HG02870 (cell line): ENCODE measurements at regions not wholly inside any gene's neighbourhood (a gene's known extent, or its start where the extent isn't known, plus 50 kb on each side); places are given as distances from the start of the nearest gene placed in this dataset.

Experiments
- ATAC-seq: cut with Tn5 transposase; IDR thresholded peaks from one replicate; pipeline ENCODE4 v1.9.1; 2021; ENCODE audit warnings: mild to moderate bottlenecking, moderate library complexity; ENCODE audit not compliant: unreplicated experiment

DNA sequence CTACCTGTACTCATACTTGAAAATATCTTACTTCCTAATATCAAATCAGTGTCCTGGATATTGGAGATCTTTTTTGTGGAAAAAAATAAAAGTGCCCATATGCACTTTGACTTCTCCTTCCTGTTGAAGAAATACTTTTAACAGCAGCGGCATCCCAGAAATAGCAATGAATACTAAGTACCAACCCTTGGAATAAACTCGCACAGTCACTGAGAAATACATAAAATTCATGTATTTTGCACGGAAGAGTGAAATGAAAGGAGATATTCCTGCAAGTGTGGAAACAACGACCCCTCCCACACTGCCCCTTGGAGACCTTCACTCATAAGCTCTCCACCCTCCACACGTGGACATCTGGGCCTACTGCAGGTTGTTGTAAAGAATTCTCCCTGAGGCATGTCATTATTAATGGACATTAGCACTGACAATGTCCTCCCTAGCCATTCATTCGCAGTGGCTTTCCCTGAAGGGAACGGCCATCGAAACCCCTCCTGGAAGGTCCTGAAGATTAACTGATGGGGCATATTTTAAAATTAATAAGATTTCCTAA, 407.6 kb upstream of the PFKP start:
- ATAC-seq, result no peak

DNA sequence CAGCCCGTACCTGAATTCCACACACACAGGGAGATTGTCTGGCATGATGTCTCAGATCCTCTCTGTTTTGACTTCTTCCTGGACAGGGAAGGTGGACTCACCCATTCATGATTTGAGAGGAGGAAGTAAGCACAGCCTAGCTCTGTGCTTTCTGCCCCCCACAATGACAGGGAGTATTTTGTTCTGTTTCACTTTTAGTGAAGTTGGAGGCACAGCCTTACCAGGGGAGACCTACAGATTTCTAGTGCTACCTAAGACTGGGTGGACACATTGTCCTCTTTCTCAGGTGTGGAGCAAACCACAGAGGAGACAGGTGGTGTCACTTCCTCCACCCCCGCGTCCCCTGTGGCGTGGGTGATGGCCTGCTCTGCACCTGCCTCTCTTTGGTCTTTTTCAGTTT, 408.6 kb upstream of the PFKP start:
- no peak for ATAC-seq

DNA sequence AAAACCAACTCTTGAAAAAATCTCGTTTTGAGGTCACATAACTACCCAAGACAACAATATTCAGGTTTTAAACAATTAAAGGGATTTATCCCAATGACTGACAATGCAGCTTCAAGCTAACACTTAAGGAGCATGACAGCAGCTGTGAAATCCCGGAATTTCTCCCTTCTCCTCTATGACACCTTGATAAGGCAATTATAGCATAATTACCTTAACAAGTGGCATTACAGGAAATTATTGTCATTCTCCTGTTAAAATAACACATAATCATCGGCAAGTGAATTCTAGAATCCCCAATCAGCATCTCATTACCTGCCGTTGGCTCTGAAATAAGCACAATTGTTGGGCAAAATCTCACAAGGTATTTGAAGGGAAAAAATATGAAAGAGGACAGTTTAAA, 417.0 kb upstream of the PFKP start:
- ATAC-seq, result no peak

DNA sequence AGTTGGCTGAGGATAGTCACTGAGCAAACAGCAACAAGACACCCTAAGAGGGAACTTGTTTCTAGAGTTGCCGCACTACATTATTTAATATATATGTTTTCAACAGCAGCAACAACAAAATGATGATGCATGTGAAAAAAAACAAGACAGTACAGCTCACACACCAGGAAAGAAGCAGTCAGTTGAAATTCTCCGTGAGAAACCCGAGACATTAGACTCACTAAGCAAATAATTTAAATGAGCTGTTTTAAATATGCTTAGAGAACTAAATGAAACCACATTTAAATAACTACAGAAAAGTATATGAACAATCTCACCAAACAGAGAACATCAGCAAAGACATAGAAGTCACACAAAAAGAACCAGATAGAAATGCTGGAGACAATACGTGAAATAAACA, 426.3 kb upstream of the PFKP start:
- no peak for ATAC-seq

DNA sequence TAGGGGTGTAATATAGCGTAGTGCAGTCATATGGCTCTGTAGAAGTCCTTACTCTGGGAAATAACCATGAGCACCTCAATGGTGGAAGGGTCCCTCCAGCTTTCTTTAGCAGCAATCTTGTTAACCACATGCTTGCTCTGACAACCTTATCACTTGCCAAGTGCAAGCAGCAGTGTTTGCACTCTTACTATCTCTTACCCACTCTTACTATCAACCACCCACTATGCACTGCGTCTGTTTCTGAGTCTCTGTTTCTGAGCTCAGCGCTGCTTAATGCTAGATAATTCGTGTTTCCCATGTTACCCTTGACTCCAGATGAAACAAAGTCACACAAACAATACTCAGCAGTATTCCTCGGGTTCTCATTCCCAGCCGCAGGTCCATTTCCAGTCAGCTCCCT, 433.7 kb upstream of the PFKP start:
- ATAC-seq, result no peak

DNA sequence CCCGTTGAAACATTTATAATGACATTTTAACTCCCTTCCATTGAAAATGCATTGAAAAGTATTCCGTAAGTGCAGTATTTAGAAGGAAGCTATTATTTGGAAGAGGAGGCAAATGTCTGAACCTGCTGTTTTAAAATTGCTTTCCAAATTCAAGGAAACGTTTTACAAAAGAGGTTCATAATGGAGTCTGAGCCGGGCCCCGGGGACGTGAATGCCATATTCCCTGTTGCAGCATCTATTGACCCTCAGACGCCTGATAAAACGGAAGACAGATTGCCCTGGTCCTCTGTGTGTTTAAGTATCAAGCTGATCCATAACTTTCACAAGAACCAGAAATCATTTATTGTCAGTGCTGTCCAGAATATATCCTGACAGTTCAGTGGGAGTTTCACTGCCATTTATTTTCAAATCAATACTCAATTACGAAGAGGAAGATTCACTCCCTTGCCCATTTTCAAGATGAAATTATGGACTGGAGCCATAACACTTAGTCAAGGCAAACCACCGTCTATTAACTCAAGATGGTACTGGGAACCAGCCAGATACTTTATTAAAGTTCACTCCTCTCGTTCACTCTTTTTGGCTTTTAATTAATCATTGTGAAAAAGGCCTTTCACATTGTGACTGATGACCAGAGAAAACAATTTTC, 435.7 kb upstream of the PFKP start:
- ATAC-seq, result no peak

DNA sequence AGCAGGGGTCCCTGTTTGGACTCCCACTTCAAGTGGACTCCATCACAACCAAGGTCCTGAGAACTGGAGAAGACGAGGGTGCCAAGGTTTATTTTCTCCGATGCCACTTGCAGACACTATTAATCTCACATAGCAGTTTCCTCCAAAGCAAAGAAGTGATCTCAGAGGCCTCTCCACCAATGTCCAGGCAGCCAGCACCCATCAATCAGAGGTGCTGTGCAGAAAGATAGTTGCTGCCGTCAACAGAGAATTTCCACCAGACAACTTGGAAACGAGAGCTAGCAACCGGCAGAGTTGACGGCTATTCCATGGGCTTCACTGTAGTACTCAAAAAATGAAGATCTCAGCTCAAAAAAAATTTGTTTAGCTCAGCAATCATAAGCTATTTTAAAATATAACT, 438.6 kb upstream of the PFKP start:
- ATAC-seq, result no peak

DNA sequence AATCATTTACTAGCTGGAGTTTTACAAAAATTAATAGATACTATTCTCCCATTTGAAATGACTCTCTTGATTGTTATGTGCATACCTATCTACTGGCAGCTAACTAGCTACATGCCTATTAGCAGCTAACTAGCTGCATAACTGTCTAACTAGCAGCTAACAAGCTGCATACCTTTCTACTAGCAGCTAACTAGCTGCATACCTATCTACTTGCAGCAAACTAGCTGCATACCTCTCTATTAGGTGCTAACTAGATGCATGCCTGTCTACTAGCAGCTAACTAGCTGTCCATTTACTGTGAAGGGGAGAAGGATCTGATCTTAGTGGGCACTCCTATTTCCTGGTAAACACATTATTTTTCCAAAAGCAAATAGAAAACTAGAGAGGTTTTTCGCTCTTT, 439.4 kb upstream of the PFKP start:
- no peak for ATAC-seq

DNA sequence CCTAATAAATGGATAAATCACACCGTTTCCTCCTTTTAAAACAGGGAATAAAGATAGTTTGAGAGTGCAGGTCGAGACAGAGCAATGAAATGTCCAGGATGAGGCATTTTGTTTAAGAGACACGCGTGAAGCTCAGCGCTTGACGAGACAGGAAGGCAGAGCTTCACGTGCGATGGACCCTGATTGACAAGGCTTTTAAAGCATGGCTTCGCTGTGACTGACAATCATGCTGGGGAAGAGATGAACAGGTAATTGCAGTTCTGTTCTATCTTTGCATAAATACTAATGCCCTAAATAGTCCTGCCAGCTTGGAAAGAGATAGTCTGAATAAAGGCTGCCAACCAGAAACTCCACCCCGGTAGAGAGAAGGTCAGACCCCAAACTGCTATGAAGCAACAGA, 442.3 kb upstream of the PFKP start:
- ATAC-seq, result no peak

DNA sequence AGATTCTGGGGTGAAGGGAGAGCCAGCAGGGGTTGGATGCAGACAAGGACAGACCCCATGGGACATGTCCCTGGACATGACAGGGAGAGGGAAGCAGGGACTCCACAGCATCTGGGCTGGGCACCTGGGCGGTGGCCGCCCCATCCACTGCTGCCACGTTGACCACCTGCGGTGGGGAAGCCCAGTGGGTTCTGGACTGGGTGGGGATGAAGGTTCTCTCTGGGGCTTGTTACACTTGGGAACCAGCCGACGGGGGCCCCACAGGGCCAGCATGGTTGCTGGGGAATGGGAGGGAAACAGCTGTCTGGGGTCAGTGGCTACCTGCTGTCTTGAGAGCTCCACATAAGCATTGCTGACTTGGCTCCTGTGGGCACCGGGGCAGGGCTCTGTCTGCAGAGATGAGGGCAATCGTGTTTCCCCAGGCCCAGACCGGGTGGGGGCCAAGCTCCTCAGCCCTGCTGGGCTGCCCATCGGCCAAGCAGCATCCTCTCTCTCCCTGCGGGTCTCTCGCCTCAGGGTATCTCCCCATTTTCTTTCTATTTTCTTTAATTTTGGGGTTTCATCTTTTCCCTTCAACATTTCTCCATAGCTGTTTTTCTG, 443.6 kb upstream of the PFKP start:
- no peak for ATAC-seq

DNA sequence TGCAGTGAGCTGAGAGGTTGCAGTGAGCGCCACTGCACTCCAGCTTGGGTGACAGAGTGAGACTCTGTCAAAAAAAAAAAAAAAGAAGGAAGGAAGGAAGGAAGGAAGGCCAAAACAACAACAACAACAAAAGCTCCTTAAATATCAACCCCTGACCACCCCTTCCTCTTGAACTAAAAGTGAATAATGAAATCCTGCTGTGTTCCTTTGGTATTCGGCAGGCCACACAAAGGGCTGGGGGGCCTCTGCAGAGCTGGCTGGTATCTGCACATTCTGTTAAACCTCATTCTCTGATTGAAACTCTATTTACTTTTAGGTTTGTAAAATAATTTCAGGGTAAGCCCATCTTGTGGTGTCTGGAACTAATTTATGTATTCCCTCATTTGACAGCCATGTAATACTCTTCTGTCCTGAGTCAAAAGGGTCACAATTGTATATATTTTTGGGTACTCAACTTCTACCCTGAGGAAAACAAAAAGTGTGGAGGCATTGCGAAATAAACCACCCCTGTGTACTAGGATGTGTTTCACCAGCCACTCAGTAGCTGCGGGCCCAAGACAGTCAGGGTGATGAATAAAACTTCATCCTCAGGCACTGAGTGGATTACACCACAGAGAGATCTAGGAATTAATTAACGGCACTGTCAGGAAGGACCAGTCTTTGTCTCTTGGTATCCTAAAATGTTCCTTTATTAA, 446.4 kb upstream of the PFKP start:
- ATAC-seq, result no peak

DNA sequence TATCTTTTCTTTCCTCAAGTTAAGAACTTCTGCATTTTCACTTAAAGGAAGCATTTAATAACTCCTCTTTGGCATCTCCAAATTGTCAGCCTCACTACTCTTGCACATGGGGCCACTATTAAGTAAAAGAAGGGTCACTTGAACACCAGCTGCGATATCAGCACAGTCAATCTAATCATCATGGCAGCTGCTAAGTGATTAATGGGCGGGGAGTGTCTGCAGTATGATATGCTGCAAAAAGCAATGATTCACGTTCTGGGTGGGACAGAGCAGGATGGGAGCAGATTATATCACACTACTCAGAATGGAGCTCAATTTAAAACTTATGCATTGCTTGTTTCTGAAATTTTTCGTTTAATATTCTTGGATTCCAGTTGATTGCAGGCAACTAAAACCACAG, 447.4 kb upstream of the PFKP start:
- ATAC-seq, result no peak

DNA sequence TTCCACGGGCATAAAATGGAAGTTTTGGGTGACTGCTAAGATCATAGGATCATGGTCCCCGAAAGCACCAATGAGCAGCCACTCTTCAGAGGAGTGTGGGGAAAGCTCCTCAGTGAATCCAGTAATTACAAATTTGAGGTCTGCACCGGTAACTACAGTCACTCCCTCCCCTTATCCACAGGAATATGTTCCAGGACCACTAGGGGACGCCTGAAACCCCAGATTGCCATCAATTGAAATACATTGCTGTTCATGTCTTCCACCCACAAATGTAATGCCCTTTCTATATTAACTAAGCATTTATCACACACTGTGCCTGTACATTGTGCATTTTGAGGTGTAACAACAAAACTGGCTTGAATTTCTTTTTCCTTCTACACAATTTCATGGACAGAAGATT, 447.9 kb upstream of the PFKP start:
- no peak for ATAC-seq

DNA sequence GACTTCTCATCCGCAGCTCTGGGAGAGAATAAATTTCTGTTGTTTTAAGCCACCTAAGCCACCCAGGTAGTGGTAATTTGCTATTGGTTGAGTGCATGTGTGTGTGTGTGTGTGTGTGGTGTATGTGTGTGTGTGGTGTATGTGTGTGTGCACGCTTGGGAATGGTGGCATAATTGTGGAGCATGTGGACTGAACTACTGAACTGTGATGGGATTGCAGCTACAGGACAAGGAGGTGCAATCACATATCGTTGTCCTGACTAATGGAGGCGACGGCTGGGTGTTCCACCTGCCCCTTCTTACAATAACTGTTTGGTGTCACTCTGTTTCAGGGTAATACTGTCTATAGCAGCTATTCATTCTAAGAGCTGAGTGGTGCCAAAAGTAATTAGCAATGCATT, 448.7 kb upstream of the PFKP start:
- no peak for ATAC-seq

DNA sequence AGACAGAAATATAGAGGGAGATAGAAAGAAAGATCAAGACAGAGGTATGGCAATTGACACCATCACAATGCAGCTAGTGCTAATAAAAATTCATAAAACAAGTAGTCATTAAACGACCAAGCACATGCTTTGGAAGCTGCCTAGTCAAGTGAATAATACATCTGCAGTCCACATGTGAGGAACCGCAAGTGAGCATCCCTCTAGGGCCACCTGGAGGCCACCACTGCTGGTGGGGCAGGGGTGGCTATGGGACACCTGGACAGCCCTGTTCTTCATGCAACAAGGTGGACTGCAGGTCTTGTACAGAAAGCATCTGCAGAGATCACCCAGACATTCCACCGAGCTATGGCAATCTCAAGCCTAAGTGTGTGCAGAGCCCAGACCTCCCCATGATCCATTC, 451.1 kb upstream of the PFKP start:
- no peak for ATAC-seq

DNA sequence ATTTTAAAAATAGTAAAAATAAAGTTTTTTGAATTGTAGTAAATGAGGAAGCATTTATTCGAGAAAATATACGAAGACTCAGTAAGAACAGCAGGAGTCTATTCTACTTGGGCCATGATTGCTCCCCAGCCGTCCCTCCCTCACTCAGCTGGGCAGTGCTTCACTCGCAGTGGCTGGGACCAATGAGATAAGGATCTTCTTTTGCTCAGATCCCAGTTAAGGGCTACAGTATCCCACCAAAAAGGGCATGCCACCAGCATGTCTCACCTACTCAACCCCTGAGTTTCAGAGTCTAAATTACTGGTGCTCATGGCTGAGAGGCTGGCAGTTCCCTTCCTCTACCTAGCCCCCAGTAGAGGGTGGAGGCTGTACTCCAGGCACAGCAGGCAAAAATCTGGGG, 455.7 kb upstream of the PFKP start:
- no peak for ATAC-seq

DNA sequence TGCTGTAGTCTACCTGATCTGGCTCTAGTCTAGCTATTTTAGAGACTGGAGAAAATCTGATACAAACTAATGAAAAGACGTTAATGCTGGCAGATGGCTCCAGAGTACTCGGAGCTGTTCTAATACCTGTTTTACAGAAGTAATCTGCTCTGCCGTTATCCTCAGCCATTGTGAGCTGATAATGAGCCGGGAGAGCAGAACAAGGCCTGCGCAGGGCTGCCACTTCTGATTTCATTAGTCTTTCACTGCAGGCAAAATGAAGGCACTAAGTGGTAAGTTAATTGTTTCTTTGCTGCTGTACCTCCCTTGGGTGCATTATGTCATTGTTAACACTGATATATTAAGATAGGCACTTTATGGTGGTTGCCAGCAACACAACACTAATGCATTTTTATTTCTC, 456.4 kb upstream of the PFKP start:
- ATAC-seq, result no peak

DNA sequence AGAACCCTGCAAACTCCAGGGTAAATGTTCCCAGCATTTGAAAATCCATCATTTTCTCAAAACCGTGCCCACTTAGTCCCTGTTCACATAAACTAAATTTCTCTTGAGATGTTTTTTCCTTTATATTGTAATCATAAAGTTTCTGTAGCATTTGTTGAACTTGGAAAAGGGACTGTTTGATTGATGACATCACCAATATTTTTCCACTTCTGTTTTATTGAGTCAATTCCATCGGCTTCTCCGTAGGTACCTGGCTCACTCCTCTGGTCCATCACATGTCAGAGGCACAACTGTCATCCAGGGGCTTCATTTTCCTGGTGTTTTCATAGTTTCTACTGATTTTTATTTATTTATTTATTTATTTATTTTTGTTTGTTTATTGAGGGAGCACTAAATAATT, 462.5 kb upstream of the PFKP start:
- no peak for ATAC-seq

DNA sequence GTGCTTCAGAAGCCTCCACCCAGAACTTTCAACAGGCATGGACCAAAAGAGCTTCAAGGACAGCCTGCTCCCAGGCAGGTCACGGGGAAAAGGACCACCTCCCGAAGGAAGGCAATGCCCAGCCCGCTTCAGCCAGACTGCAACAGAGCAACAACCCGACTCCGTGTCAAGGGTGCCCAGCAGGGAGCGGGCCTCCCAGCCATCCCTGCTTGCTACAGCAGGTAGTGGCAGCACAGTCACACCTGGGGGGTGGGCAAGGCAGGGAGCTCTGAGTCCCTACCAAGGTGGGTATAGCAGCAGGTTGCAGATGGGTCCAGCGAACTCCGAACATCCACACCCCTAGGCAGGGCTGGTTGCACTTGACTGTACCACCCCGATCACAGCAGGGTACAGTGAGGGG, 467.8 kb upstream of the PFKP start:
- no peak for ATAC-seq

DNA sequence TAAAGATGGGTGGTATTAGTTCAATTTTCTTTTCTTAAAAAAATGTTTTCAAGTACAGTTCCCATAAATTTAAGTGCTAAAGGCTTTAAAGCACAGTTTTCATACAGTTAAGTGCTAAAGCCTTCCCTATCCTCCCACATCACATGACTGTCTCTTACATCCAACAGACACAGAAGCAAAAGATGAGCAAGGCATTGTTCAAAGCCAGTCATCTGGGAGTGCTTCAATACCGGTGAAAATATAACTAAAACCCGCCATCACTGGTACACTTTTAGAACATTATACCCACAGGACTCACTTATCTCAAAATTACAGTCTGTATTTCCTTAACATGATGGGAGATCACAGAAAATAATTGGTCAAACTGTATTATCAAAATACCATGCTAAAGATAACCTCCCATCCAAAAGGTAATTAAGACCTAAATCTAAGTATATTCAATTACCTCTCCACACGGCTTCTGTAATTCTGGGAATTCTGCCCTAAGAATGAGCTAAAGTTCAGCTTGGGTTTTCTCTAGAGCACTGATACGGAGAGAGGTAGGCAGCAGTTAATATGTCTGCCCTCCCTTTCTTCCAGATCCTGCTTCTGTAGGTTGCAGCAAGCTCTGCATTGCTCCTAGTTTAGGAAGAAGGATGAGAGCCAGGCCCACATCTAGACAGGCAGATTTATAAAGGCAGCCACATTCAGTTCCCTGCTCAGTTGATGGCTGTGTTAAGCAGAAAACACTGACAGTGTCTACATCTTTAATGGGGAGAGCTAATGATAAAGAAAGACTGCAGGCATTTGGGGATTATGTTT, 474.8 kb upstream of the PFKP start:
- ATAC-seq, result no peak

DNA sequence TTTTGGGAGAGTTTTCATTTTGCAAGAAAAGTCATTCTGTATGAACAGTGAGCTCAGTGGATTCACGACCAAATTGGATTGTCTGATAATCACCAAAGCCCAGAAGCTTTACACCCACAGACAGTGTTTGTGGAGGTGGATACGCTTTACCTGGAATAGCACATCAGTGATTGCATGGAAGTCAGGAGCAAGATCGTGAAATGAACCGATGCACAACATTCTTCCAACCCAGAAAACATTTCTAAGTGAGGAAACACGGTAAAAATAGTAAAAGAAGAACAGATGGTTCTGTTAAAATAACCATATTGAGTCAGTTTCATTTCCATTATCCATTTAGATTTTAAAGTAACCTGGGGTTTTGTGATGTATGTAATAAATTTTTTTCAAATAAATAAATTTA, 478.2 kb upstream of the PFKP start:
- no peak for ATAC-seq

DNA sequence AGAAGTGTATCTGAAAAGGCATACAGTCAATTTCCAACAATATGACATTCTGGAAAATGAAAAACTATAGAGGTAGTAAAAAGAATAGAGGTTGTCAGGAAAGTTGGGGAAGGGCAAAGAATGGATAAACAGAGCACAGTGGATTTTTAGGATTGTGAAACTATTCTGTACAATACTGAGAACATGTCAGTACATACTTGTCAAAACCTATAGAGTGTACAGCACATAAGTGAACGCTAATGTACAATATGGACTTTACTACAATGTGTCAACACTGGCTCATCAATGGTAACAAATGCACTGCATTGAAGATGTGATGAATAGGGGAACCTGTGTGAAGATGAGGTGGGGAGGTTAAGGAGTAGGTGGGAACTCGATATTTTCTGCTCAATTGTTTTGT, 483.0 kb upstream of the PFKP start:
- ATAC-seq, result no peak
